ENCODE measurements at regions not wholly inside any gene's neighbourhood (a gene's known extent, or its start where the extent isn't known, plus 50 kb on each side); places are given as distances from the start of the nearest gene placed in this dataset.

DNA sequence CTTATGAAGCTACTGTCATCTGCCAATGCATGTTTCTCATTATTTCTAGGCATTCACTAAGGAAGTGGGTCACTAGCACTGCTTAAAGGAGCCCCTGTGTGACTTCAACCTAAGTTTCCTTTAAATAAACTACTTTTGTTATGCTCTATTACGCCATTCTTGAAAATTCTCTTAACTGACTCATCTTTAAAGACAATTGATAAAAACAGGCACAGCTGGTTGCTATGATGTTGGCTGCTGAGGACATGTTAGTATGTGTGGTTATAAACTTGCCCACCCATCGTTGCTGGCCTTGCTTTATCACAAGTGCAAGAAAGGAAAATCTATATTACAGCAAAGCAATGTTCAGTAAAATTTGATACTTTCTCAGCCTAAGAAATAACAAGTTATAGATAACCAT lies 75.8 kb upstream of the CNTNAP4 start:
- TF ChIP-seq TP53 (CRISPR knock-in tag; IDR thresholded peaks at IDR 0.05) (no peak), KDM1A (IDR thresholded peaks at IDR 0.05; ENCODE audit: low read depth) (no peak), ZFP36 (IDR thresholded peaks at IDR 0.05; ENCODE audit: borderline replicate concordance, partially characterized antibody) (no peak), MAZ (IDR thresholded peaks at IDR 0.05; ENCODE audit: borderline replicate concordance, low read depth, low read length) (no peak)
- TF ChIP-seq, protein P1, sequence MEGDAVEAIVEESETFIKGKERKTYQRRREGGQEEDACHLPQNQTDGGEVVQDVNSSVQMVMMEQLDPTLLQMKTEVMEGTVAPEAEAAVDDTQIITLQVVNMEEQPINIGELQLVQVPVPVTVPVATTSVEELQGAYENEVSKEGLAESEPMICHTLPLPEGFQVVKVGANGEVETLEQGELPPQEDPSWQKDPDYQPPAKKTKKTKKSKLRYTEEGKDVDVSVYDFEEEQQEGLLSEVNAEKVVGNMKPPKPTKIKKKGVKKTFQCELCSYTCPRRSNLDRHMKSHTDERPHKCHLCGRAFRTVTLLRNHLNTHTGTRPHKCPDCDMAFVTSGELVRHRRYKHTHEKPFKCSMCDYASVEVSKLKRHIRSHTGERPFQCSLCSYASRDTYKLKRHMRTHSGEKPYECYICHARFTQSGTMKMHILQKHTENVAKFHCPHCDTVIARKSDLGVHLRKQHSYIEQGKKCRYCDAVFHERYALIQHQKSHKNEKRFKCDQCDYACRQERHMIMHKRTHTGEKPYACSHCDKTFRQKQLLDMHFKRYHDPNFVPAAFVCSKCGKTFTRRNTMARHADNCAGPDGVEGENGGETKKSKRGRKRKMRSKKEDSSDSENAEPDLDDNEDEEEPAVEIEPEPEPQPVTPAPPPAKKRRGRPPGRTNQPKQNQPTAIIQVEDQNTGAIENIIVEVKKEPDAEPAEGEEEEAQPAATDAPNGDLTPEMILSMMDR (IDR thresholded peaks at IDR 0.05): no peak
- TF ChIP-seq, protein P2, sequence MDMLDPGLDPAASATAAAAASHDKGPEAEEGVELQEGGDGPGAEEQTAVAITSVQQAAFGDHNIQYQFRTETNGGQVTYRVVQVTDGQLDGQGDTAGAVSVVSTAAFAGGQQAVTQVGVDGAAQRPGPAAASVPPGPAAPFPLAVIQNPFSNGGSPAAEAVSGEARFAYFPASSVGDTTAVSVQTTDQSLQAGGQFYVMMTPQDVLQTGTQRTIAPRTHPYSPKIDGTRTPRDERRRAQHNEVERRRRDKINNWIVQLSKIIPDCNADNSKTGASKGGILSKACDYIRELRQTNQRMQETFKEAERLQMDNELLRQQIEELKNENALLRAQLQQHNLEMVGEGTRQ (IDR thresholded peaks at IDR 0.05): no peak
